HT1080 (cell line): ENCODE measurements at regions not wholly inside any gene's neighbourhood (a gene's known extent, or its start where the extent isn't known, plus 50 kb on each side); places are given as distances from the start of the nearest gene placed in this dataset.

Source experiments
- DNase-seq: peaks from one replicate; pipeline ENCODE4 v3.0.0-alpha.2; 2015; ENCODE audit warnings: low read depth

- no peak for DNase-seq
These were observed 1585.0 kb upstream of the ACVR2A start for GRCh38 chr2:146259816-146260215.

- DNase-seq, result no peak
These were observed 1586.8 kb upstream of the ACVR2A start for GRCh38 chr2:146258071-146258470.

GRCh38 chr2:146252119-146252518 lies 1592.7 kb upstream of the ACVR2A start:
- DNase-seq, result no peak

- no peak for DNase-seq
These were observed 1593.5 kb upstream of the ACVR2A start for GRCh38 chr2:146251328-146251727.

- DNase-seq, result no peak
These were observed 1597.9 kb upstream of the ACVR2A start for GRCh38 chr2:146246736-146247523.

GRCh38 chr2:146246002-146246735 lies 1598.7 kb upstream of the ACVR2A start:
- peak; percentile 60 for DNase-seq

GRCh38 chr2:146244830-146245229 lies 1600.0 kb upstream of the ACVR2A start:
- DNase-seq, result no peak

GRCh38 chr2:146244131-146244530 lies 1600.7 kb upstream of the ACVR2A start:
- no peak for DNase-seq

- DNase-seq, result no peak
These were observed 1603.8 kb upstream of the ACVR2A start for GRCh38 chr2:146241023-146241422.

- DNase-seq, result no peak
These were observed 1604.4 kb upstream of the ACVR2A start for GRCh38 chr2:146240391-146240790.

GRCh38 chr2:146239392-146240135 lies 1605.3 kb upstream of the ACVR2A start:
- no peak for DNase-seq

- DNase-seq, result no peak
These were observed 1606.4 kb upstream of the ACVR2A start for GRCh38 chr2:146238254-146238966.

GRCh38 chr2:146235158-146235557 lies 1609.7 kb upstream of the ACVR2A start:
- no peak for DNase-seq

- no peak for DNase-seq
These were observed 1615.2 kb upstream of the ACVR2A start for GRCh38 chr2:146229508-146230155.

- DNase-seq, result no peak
These were observed 1616.3 kb upstream of the ACVR2A start for GRCh38 chr2:146228466-146229058.

- no peak for DNase-seq
These were observed 1616.8 kb upstream of the ACVR2A start for GRCh38 chr2:146228020-146228393.

GRCh38 chr2:146227152-146228019 lies 1617.4 kb upstream of the ACVR2A start:
- DNase-seq, result no peak

GRCh38 chr2:146226077-146226476 lies 1618.8 kb upstream of the ACVR2A start:
- no peak for DNase-seq

GRCh38 chr2:146221826-146222225 lies 1623.0 kb upstream of the ACVR2A start:
- DNase-seq, result no peak

- no peak for DNase-seq
These were observed 1623.9 kb upstream of the ACVR2A start for GRCh38 chr2:146220957-146221356.
